GM21737 (cell line): ENCODE measurements at regions not wholly inside any gene's neighbourhood (a gene's known extent, or its start where the extent isn't known, plus 50 kb on each side); places are given as distances from the start of the nearest gene placed in this dataset.
"Not testable (repeated sequence)": the region's sequence is repeated elsewhere in the genome, so short reads cannot be mapped to it uniquely, and the experiment has no call there.

Experiments used
- ATAC-seq: cut with Tn5 transposase; IDR thresholded peaks from one replicate; pipeline ENCODE4 v1.9.1; 2021; ENCODE audit warnings: mild to moderate bottlenecking, moderate library complexity; ENCODE audit not compliant: unreplicated experiment

GRCh38 chr6:79431537-79431933 lies 105.7 kb downstream of the LCA5 start:
- no peak for ATAC-seq

GRCh38 chr6:79430913-79431536 lies 106.2 kb downstream of the LCA5 start:
- ATAC-seq, result no peak

GRCh38 chr6:79427721-79428120 lies 109.5 kb downstream of the LCA5 start:
- ATAC-seq, result no peak

GRCh38 chr6:79426625-79427278 lies 110.5 kb downstream of the LCA5 start:
- ATAC-seq, result no peak

GRCh38 chr6:79425589-79426311 lies 111.5 kb downstream of the LCA5 start:
- ATAC-seq, result no peak

- ATAC-seq, result no peak
These were observed 114.0 kb downstream of the LCA5 start for GRCh38 chr6:79423216-79423615.

- no peak for ATAC-seq
These were observed 114.6 kb downstream of the LCA5 start for GRCh38 chr6:79422666-79423065.

- peak; percentile 74 for ATAC-seq
These were observed 115.3 kb downstream of the LCA5 start for GRCh38 chr6:79421707-79422484.

- no peak for ATAC-seq
These were observed 116.2 kb downstream of the LCA5 start for GRCh38 chr6:79421001-79421411.

GRCh38 chr6:79420054-79420453 lies 117.2 kb downstream of the LCA5 start:
- ATAC-seq, result no peak

- no peak for ATAC-seq
These were observed 120.3 kb downstream of the LCA5 start for GRCh38 chr6:79416931-79417330.

- ATAC-seq, result no peak
These were observed 123.6 kb downstream of the LCA5 start for GRCh38 chr6:79413562-79414002.

- ATAC-seq, result no peak
These were observed 126.4 kb downstream of the LCA5 start for GRCh38 chr6:79410806-79411205.

- no peak for ATAC-seq
These were observed 128.8 kb downstream of the LCA5 start for GRCh38 chr6:79408256-79408974.

GRCh38 chr6:79404677-79405076 lies 132.6 kb downstream of the LCA5 start:
- ATAC-seq, result no peak

- no peak for ATAC-seq
These were observed 133.0 kb downstream of the LCA5 start for GRCh38 chr6:79404261-79404660.

- no peak for ATAC-seq
These were observed 133.7 kb downstream of the LCA5 start for GRCh38 chr6:79403563-79403962.

- no peak for ATAC-seq
These were observed 134.1 kb downstream of the LCA5 start for GRCh38 chr6:79403086-79403485.

GRCh38 chr6:79399499-79399898 lies 137.7 kb downstream of the LCA5 start:
- ATAC-seq, result no peak

- ATAC-seq, result not testable (repeated sequence)
These were observed 138.6 kb downstream of the LCA5 start for GRCh38 chr6:79398617-79399016.

GRCh38 chr6:79396625-79397024 lies 140.6 kb downstream of the LCA5 start:
- no peak for ATAC-seq
